ENCODE measurements at regions not wholly inside any gene's neighbourhood (a gene's known extent, or its start where the extent isn't known, plus 50 kb on each side); places are given as distances from the start of the nearest gene placed in this dataset.

GRCh38 chr6:11381801-11382513 is 149.5 kb upstream of the NEDD9 start (continued):
- TF ChIP-seq ZBTB33 (IDR thresholded peaks at IDR 0.05): no peak
- TF ChIP-seq ZNF217 (IDR thresholded peaks at IDR 0.05): no peak; the same call in 1 of the 2 replicates
- no peak; the same call in 1 of the 2 replicates for TF ChIP-seq CHD2 (IDR thresholded peaks at IDR 0.05; ENCODE audit: borderline replicate concordance, low read depth, low read length)
- TF ChIP-seq RUNX3 (IDR thresholded peaks at IDR 0.05; ENCODE audit: low read length): peak; percentile 93
- 0 out of 2 replicates have a peak, but pooled peaks have one; percentile 24 for TF ChIP-seq SIN3A (IDR thresholded peaks at IDR 0.05; ENCODE audit: low read depth, low read length)
- TF ChIP-seq TCF12 (IDR thresholded peaks at IDR 0.05; ENCODE audit: low read depth, low read length): peak; percentile 55; the same call in 1 of the 2 replicates
- no peak for TF ChIP-seq BCLAF1 (IDR thresholded peaks at IDR 0.05)
- TF ChIP-seq EED (IDR thresholded peaks at IDR 0.05; ENCODE audit: low read depth): peak; percentile 86
- TF ChIP-seq E4F1 (IDR thresholded peaks at IDR 0.05; ENCODE audit: borderline replicate concordance, partially characterized antibody): peak; percentile 39
- TF ChIP-seq SUZ12 (IDR thresholded peaks at IDR 0.05; ENCODE audit: unreplicated experiment): no peak
- TF ChIP-seq RAD51 (IDR thresholded peaks at IDR 0.05): no peak
- no peak for TF ChIP-seq TARDBP (IDR thresholded peaks at IDR 0.05; ENCODE audit: borderline replicate concordance)
- TF ChIP-seq NR2C2 (IDR thresholded peaks at IDR 0.05; ENCODE audit: borderline replicate concordance, control insufficient read depth, insufficient read length, low read depth): no peak
- peak; percentile 71 for TF ChIP-seq GATAD2B (conservative IDR thresholded peaks at IDR 0.05; ENCODE audit: low read depth)
- no peak for TF ChIP-seq ZBTB11 (CRISPR knock-in tag; IDR thresholded peaks at IDR 0.05)
- peak; percentile 36; the same call in 1 of the 2 replicates for TF ChIP-seq TBL1XR1 (IDR thresholded peaks at IDR 0.05; ENCODE audit: low read depth, low read length)
- TF ChIP-seq HSF1 (IDR thresholded peaks at IDR 0.05; ENCODE audit: low read depth, low read length): no peak
- TF ChIP-seq PML (IDR thresholded peaks at IDR 0.05; ENCODE audit: low read length): peak; percentile 78

Measured in GM12878 (cell line).